Sigmoid colon (tissue), 6 donors: ENCODE measurements at regions not wholly inside any gene's neighbourhood (a gene's known extent, or its start where the extent isn't known, plus 50 kb on each side); places are given as distances from the start of the nearest gene placed in this dataset.

Source experiments
- DNase-seq: peaks from one replicate; pipeline ENCODE4 v3.0.0-alpha.2; 2019
- H3K27ac ChIP-seq, 4 donors: fragments of 200-600 bp; sonication (generic); one replicate each; pipeline ENCODE4 v1.5.1; 2016 to 2019; ENCODE audit warnings: mild to moderate bottlenecking in 1 of 4
- H3K27me3 ChIP-seq, 3 donors: fragments of 200-600 bp; sonication (generic); one replicate each; pipeline ENCODE4 v1.5.1; 2019; ENCODE audit warnings: mild to moderate bottlenecking in 1 of 3
- H3K36me3 ChIP-seq, 4 donors: fragments of 200-600 bp; sonication (generic); one replicate each; pipeline ENCODE4 v1.5.1; 2016 to 2019
- H3K4me1 ChIP-seq, 4 donors: fragments of 200-600 bp; sonication (generic); one replicate each; pipeline ENCODE4 v1.5.1; 2017 to 2019
- H3K4me3 ChIP-seq, 4 donors: fragments of 200-600 bp; sonication (generic); one replicate each; pipeline ENCODE4 v1.5.1; 2017 to 2019; ENCODE audit warnings: mild to moderate bottlenecking in 2 of 4, moderate library complexity in 1 of 4
- H3K9me3 ChIP-seq, 4 donors: fragments of 200-600 bp in 3 of 4; sonication (generic) in 3 of 4; one replicate each; pipeline versions ENCODE4 v1.5.1 to v1.6.1; 2013 to 2019
- CTCF ChIP-seq, 4 experiments: fragments of 450-650 bp in 3 of 4; fragments of 200-600 bp in 1 of 4; IDR thresholded peaks; one replicate each; pipeline ENCODE4 v1.5.1; 2016 to 2019; ENCODE audit warnings: antibody characterized with exemption in 4 of 4, mild to moderate bottlenecking in 3 of 4, moderate library complexity in 2 of 4
- EP300 ChIP-seq, 4 donors: sonication (generic); formaldehyde crosslinking; IDR thresholded peaks; one replicate each; pipeline ENCODE4 v1.6.1; 2017; ENCODE audit warnings: antibody characterized with exemption in 4 of 4
- POLR2A ChIP-seq, 2 donors: fragments of 450-650 bp; IDR thresholded peaks; one replicate each; pipeline ENCODE4 v1.6.1; 2016; ENCODE audit warnings: antibody characterized with exemption in 2 of 2, mild to moderate bottlenecking in 2 of 2, moderate library complexity in 2 of 2
- POLR2AphosphoS5 ChIP-seq, 4 donors: sonication (generic); formaldehyde crosslinking; IDR thresholded peaks; one replicate each; pipeline ENCODE4 v1.6.1; 2017; ENCODE audit warnings: antibody characterized with exemption in 4 of 4
- WGBS, 2 donors: extraction: QIAGEN DNeasy Blood & Tissue Kit; methylation state at CpG; one replicate each; pipeline ENCODE4 v1.1.7; 2013; 5-methylcytosine and 5-hydroxymethylcytosine counted together
- intact Hi-C: fragments of 100-400 bp; cut with DNase I; formaldehyde crosslinking; loops from one replicate; pipeline ENCODE4 v1.15.1; 2023
- donor health status: healthy with polysubstance abuse.
- donor health status: healthy.

GRCh38 chr3:8220291-8220690, 281.3 kb upstream of the LMCD1 start:
- Histone ChIP-seq H3K27me3 (no peaks in the 10 kb centered on the region), H3K36me3 (no peaks in the 10 kb centered on the region), H3K4me3 (no peak overlapping the region), H3K27ac (no peak overlapping the region), H3K4me1 (peaks cover 0 to 8% (median 4%) of the 10 kb centered on the region in 4 donors), H3K9me3 (no peaks in the 10 kb centered on the region)
- TF ChIP-seq POLR2AphosphoS5 (IDR thresholded peaks at IDR 0.05) (no peak), EP300 (IDR thresholded peaks at IDR 0.05) (no peak), POLR2A (IDR thresholded peaks at IDR 0.05) (no peak), CTCF (IDR thresholded peaks at IDR 0.05) (no peak)
- intact Hi-C loops, result no loop called here
- no peak for DNase-seq

GRCh38 chr3:8223766-8224165, 277.9 kb upstream of the LMCD1 start:
- no peaks in the 10 kb centered on the region for H3K9me3 ChIP-seq
- no peak overlapping the region for H3K27ac ChIP-seq
- intact Hi-C loops, result no loop called here
- no peak for TF ChIP-seq POLR2A (IDR thresholded peaks at IDR 0.05)
- no peak for TF ChIP-seq POLR2AphosphoS5 (IDR thresholded peaks at IDR 0.05)
- TF ChIP-seq EP300 (IDR thresholded peaks at IDR 0.05), result no peak
- no peak for TF ChIP-seq CTCF (IDR thresholded peaks at IDR 0.05)
- DNase-seq, result no peak
- H3K27me3 ChIP-seq, result no peaks in the 10 kb centered on the region
- 56 to 66% methylated on average over 4 of the region's 4 CpGs for WGBS, 2 donors
- no peak overlapping the region for H3K4me3 ChIP-seq
- H3K4me1 ChIP-seq, result peaks cover 0 to 8% (median 4%) of the 10 kb centered on the region in 4 donors
- no peaks in the 10 kb centered on the region for H3K36me3 ChIP-seq

GRCh38 chr3:8224941-8225340, 276.7 kb upstream of the LMCD1 start:
- H3K9me3 ChIP-seq, result no peaks in the 10 kb centered on the region
- peaks cover 0 to 8% (median 4%) of the 10 kb centered on the region in 4 donors for H3K4me1 ChIP-seq
- whole genome bisulfite sequencing, 2 donors, result 83 to 92% methylated on average over 6 of the region's 6 CpGs
- DNase-seq, result no peak
- no peaks in the 10 kb centered on the region for H3K36me3 ChIP-seq
- intact Hi-C loops, result no loop called here
- TF ChIP-seq POLR2AphosphoS5 (IDR thresholded peaks at IDR 0.05) (no peak), EP300 (IDR thresholded peaks at IDR 0.05) (no peak), CTCF (IDR thresholded peaks at IDR 0.05) (no peak), POLR2A (IDR thresholded peaks at IDR 0.05) (no peak)
- no peaks in the 10 kb centered on the region for H3K27me3 ChIP-seq
- H3K4me3 ChIP-seq, result no peak overlapping the region
- no peak overlapping the region for H3K27ac ChIP-seq

GRCh38 chr3:8233938-8234337, 267.7 kb upstream of the LMCD1 start:
- H3K27me3 ChIP-seq, result no peaks in the 10 kb centered on the region
- no peak overlapping the region for H3K27ac ChIP-seq
- intact Hi-C loops, result no loop called here
- no peak for DNase-seq
- peaks cover 0 to 17% (median 9%) of the 10 kb centered on the region in 4 donors for H3K4me1 ChIP-seq
- no peaks in the 10 kb centered on the region for H3K9me3 ChIP-seq
- 81 to 89% methylated on average over 2 of the region's 2 CpGs for WGBS, 2 donors
- TF ChIP-seq POLR2AphosphoS5 (IDR thresholded peaks at IDR 0.05), result no peak
- no peak for TF ChIP-seq CTCF (IDR thresholded peaks at IDR 0.05)
- TF ChIP-seq POLR2A (IDR thresholded peaks at IDR 0.05), result no peak
- TF ChIP-seq EP300 (IDR thresholded peaks at IDR 0.05), result no peak
- no peaks in the 10 kb centered on the region for H3K36me3 ChIP-seq
- no peak overlapping the region for H3K4me3 ChIP-seq

- Histone ChIP-seq H3K36me3 (no peaks in the 10 kb centered on the region), H3K27ac (no peak overlapping the region), H3K4me1 (peaks cover 0 to 21% (median 13%) of the 10 kb centered on the region in 4 donors), H3K27me3 (no peaks in the 10 kb centered on the region), H3K4me3 (no peak overlapping the region), H3K9me3 (no peaks in the 10 kb centered on the region)
- 80 to 84% methylated on average over 3 of the region's 3 CpGs for WGBS, 2 donors
- TF ChIP-seq POLR2A (IDR thresholded peaks at IDR 0.05), result no peak
- no peak for TF ChIP-seq EP300 (IDR thresholded peaks at IDR 0.05)
- no peak for TF ChIP-seq POLR2AphosphoS5 (IDR thresholded peaks at IDR 0.05)
- TF ChIP-seq CTCF (IDR thresholded peaks at IDR 0.05), result no peak
- intact Hi-C loops, result no loop called here
- DNase-seq, result no peak
Observed at GRCh38 chr3:8236264-8236663, 265.4 kb upstream of the LMCD1 start.
